ENCODE measurements at regions not wholly inside any gene's neighbourhood (a gene's known extent, or its start where the extent isn't known, plus 50 kb on each side); places are given as distances from the start of the nearest gene placed in this dataset.
A peak's percentile ranks its signal among the peaks of the same experiment; 100 is the strongest.

GRCh38 chr3:99006686-99007085 lies 105.2 kb upstream of the DCBLD2 start:
- DNase-seq (ENCODE audit: low read depth): no peak
- H3K4me3 ChIP-seq (ENCODE audit: low read depth, low read length): no peak overlapping the region
- no peak for TF ChIP-seq CTCF (conservative IDR thresholded peaks at IDR 0.05; ENCODE audit: low read depth, low read length)

GRCh38 chr3:98999675-99000074 lies 98.2 kb upstream of the DCBLD2 start:
- no peak for DNase-seq (ENCODE audit: low read depth)
- TF ChIP-seq CTCF (conservative IDR thresholded peaks at IDR 0.05; ENCODE audit: low read depth, low read length): no peak
- no peak overlapping the region for H3K4me3 ChIP-seq (ENCODE audit: low read depth, low read length)

- TF ChIP-seq CTCF (conservative IDR thresholded peaks at IDR 0.05; ENCODE audit: low read depth, low read length): peak; percentile 66
- H3K4me3 ChIP-seq (ENCODE audit: low read depth, low read length): no peak overlapping the region
- DNase-seq (ENCODE audit: low read depth): peak; percentile 87
Observed at GRCh38 chr3:98994128-98994762, 92.8 kb upstream of the DCBLD2 start.

GRCh38 chr3:98991393-98991792 lies 89.9 kb upstream of the DCBLD2 start:
- peak; percentile 43 for DNase-seq (ENCODE audit: low read depth)
- H3K4me3 ChIP-seq (ENCODE audit: low read depth, low read length): no peak overlapping the region
- peak; percentile 47 for TF ChIP-seq CTCF (conservative IDR thresholded peaks at IDR 0.05; ENCODE audit: low read depth, low read length)

GRCh38 chr3:98990657-98991056 lies 89.2 kb upstream of the DCBLD2 start:
- DNase-seq (ENCODE audit: low read depth): no peak
- no peak for TF ChIP-seq CTCF (conservative IDR thresholded peaks at IDR 0.05; ENCODE audit: low read depth, low read length)
- no peak overlapping the region for H3K4me3 ChIP-seq (ENCODE audit: low read depth, low read length)

- TF ChIP-seq CTCF (conservative IDR thresholded peaks at IDR 0.05; ENCODE audit: low read depth, low read length): no peak
- peak; percentile 98 for DNase-seq (ENCODE audit: low read depth)
- no peak overlapping the region for H3K4me3 ChIP-seq (ENCODE audit: low read depth, low read length)
Observed at GRCh38 chr3:98986073-98986472, 84.6 kb upstream of the DCBLD2 start.

GRCh38 chr3:98985431-98985830 lies 83.9 kb upstream of the DCBLD2 start:
- no peak for TF ChIP-seq CTCF (conservative IDR thresholded peaks at IDR 0.05; ENCODE audit: low read depth, low read length)
- peak; percentile 72 for DNase-seq (ENCODE audit: low read depth)
- H3K4me3 ChIP-seq (ENCODE audit: low read depth, low read length): no peak overlapping the region

All from choroid plexus epithelial cell (primary cell).